ENCODE measurements at regions not wholly inside any gene's neighbourhood (a gene's known extent, or its start where the extent isn't known, plus 50 kb on each side); places are given as distances from the start of the nearest gene placed in this dataset.
A peak's percentile ranks its signal among the peaks of the same experiment; 100 is the strongest.

DNA sequence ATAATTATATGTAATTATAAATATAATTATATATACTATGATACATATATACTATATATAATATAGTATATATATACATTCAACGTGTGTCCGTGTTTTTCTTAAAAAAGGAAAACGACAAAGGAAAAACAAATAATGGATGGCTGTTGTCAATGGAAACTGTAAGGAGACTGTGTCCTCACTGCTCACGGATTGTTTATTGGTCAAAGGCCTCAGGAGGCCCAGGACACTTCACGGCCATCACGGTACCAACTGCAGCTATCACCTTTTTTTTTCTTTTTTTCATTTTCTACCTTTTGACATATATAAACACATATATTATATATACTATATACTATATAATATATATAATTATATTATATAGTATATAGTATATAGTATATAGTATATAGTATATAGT, 113.4 kb downstream of the SPTSSA start:
- H3K36me3 ChIP-seq (ENCODE audit: control insufficient read depth, insufficient read depth, low read length) = no peaks in the 10 kb centered on the region
- no peak overlapping the region for H3K4me3 ChIP-seq (ENCODE audit: extremely low read depth, insufficient read depth, low read length, poor library complexity, severe bottlenecking)
- no peak overlapping the region for H3K27ac ChIP-seq (ENCODE audit: low read depth, low read length, severe bottlenecking)
- WGBS, 2 experiments (ENCODE audit: insufficient coverage in 2 of 2) = 91 to 100% methylated on average over 2 to 3 of the region's 6 CpGs
- no peaks in the 10 kb centered on the region for H3K9me3 ChIP-seq (ENCODE audit: control insufficient read depth, low read length)
- no peaks in the 10 kb centered on the region for H3K4me1 ChIP-seq (ENCODE audit: control insufficient read depth, insufficient read depth, low read length, poor library complexity, severe bottlenecking)

DNA sequence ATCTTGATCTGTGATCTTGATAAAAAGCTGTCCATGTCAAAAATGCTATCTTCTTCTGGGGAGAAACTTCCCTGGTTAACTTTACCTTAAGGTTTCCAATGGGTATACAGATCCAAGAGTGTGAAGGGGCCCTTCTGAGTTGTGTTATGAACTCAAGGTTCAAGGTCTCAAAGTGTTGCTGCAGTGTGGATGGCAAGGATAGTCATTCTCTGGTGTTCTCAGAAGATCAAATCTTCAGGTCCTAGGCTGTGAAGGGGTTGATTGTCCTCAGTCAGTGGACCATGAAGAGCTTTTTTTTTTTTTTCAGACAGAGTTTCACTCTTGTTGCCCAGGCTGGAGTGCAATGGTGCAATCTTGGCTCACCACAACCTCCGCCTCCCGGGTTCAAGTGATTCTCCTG, 114.4 kb downstream of the SPTSSA start:
- no peaks in the 10 kb centered on the region for H3K36me3 ChIP-seq (ENCODE audit: control insufficient read depth, insufficient read depth, low read length)
- H3K9me3 ChIP-seq (ENCODE audit: control insufficient read depth, low read length) = peaks cover 4% of the 10 kb centered on the region
- H3K4me1 ChIP-seq (ENCODE audit: control insufficient read depth, insufficient read depth, low read length, poor library complexity, severe bottlenecking) = no peaks in the 10 kb centered on the region
- no CpG with 5 or more reads among the region's 2 CpGs for WGBS, 2 experiments (ENCODE audit: insufficient coverage in 2 of 2)
- no peak overlapping the region for H3K27ac ChIP-seq (ENCODE audit: low read depth, low read length, severe bottlenecking)
- H3K4me3 ChIP-seq (ENCODE audit: extremely low read depth, insufficient read depth, low read length, poor library complexity, severe bottlenecking) = no peak overlapping the region

DNA sequence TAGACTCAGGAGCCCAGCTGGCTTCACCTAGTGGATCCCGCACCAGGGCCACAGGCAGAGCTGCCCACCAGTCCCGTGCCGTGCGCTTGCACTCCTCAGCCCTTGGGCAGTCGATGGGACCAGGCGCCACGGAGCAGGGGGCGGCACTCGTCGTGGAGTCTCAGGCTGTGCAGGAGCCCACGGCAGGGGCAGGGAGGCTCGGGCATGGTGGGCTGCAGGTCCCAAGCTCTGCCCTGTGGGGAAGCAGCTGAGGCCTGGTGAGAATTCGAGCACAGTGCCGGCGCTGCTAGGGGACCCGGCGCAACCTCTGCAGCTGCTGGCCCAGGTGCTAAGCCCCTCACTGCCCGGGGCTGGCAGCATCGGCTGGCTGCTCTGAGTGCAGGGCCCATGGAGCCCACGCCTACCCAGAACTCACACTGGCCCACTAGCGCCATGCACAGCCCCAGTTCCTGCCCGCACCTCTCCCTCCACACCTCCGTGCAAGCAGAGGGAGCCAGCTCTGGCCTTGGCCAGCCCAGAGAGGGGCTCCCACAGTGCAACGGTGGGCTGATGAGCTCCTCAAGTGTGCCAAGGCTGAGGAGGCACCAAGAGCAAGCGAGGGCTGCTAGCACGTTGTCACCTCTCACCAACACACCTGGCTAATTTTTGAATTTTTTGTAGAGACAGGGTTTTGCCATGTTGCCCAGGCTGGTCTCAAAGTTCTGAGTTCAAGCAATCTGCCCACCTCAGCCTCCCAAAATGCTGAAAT, 116.1 kb downstream of the SPTSSA start:
- 89 to 94% methylated on average over 23 to 24 of the region's 26 CpGs for WGBS, 2 experiments (ENCODE audit: insufficient coverage in 2 of 2)
- H3K36me3 ChIP-seq (ENCODE audit: control insufficient read depth, insufficient read depth, low read length) = no peaks in the 10 kb centered on the region
- H3K27ac ChIP-seq (ENCODE audit: low read depth, low read length, severe bottlenecking) = no peak overlapping the region
- H3K4me3 ChIP-seq (ENCODE audit: extremely low read depth, insufficient read depth, low read length, poor library complexity, severe bottlenecking) = no peak overlapping the region
- H3K9me3 ChIP-seq (ENCODE audit: control insufficient read depth, low read length) = peaks cover 5% of the 10 kb centered on the region
- H3K4me1 ChIP-seq (ENCODE audit: control insufficient read depth, insufficient read depth, low read length, poor library complexity, severe bottlenecking) = no peaks in the 10 kb centered on the region

DNA sequence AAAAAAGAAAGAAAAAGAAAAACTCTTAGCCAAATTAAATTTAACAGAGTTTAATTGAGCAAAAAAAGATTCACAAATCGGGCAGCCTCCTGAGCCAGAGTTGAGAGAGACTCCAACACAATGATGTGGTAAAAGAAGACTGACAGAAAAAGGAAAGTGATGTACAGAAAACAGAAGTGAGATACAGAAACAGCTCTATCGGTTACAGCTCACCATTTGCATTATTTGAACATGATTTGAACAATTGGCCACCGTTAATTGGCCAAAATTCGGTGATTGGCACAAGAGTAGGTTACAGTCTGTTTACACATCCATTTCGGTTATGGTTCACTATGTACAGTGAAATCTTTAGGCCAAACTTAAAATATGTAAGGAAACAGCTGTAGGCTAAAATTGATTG, 117.7 kb downstream of the SPTSSA start:
- WGBS, 2 experiments (ENCODE audit: insufficient coverage in 2 of 2) = 88 to 91% methylated on average over 4 to 5 of the region's 5 CpGs
- peaks cover 5% of the 10 kb centered on the region for H3K4me1 ChIP-seq (ENCODE audit: control insufficient read depth, insufficient read depth, low read length, poor library complexity, severe bottlenecking)

DNA sequence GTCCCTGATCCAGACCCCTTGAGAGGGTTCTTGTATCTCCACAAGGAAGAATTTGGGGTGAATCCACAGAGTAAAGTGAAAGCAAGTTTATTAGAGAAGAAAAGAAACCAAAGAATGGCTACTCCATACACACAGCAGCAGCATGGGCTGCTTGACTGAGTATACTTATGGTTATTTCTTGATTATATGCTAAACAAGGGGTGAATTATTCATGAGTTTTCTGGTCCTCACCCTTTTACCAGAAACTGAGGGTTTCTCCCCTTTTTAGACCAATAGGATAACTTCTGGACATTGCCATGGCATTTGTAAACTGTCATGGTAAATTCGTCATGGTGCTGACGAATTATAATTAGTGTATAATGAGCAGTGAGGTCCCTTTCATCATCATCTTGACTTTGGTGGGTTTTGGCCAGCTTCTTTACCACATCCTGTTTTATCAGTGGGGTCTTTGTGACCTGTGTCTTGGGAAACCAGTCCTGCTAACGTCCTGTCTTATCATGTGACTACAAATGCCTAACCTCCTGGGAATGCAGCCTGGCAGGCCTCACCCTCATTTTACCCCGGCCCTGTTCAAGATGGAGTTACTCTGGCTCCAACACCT, 121.9 kb downstream of the SPTSSA start:
- no peaks in the 10 kb centered on the region for H3K36me3 ChIP-seq (ENCODE audit: control insufficient read depth, insufficient read depth, low read length)
- H3K27ac ChIP-seq (ENCODE audit: low read depth, low read length, severe bottlenecking) = peak overlapping the region; percentile 36
- 67 to 86% methylated on average over 1 to 2 of the region's 4 CpGs for WGBS, 2 experiments (ENCODE audit: insufficient coverage in 2 of 2)
- H3K4me3 ChIP-seq (ENCODE audit: extremely low read depth, insufficient read depth, low read length, poor library complexity, severe bottlenecking) = no peak overlapping the region
- peaks cover 5% of the 10 kb centered on the region for H3K9me3 ChIP-seq (ENCODE audit: control insufficient read depth, low read length)
- H3K4me1 ChIP-seq (ENCODE audit: control insufficient read depth, insufficient read depth, low read length, poor library complexity, severe bottlenecking) = peaks cover 5% of the 10 kb centered on the region

More for the DNA sequence above, 117.7 kb downstream of the SPTSSA start:
- H3K27ac ChIP-seq (ENCODE audit: low read depth, low read length, severe bottlenecking) = no peak overlapping the region
- H3K36me3 ChIP-seq (ENCODE audit: control insufficient read depth, insufficient read depth, low read length) = no peaks in the 10 kb centered on the region
- no peak overlapping the region for H3K4me3 ChIP-seq (ENCODE audit: extremely low read depth, insufficient read depth, low read length, poor library complexity, severe bottlenecking)
- H3K9me3 ChIP-seq (ENCODE audit: control insufficient read depth, low read length) = peaks cover 5% of the 10 kb centered on the region

DNA sequence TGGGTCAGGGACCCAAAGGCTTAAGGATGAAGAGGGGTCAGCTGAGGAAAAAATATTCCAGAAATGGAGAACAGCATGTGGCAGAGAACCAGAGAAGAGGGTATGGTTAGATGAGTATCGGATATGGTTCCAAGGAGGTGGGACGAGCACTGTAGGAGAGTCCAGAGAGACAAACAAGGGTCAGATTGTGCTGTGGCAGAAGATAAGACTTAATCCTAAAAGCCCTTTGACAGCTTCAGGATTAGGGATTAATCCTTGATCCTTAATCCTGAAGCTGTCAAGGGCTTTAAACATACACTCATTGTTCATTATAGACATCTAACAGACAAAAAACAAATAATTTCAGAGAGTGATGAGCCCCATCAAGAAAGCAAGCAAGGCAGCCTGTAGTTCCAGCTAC, 124.0 kb downstream of the SPTSSA start:
- H3K36me3 ChIP-seq (ENCODE audit: control insufficient read depth, insufficient read depth, low read length) = no peaks in the 10 kb centered on the region

DNA sequence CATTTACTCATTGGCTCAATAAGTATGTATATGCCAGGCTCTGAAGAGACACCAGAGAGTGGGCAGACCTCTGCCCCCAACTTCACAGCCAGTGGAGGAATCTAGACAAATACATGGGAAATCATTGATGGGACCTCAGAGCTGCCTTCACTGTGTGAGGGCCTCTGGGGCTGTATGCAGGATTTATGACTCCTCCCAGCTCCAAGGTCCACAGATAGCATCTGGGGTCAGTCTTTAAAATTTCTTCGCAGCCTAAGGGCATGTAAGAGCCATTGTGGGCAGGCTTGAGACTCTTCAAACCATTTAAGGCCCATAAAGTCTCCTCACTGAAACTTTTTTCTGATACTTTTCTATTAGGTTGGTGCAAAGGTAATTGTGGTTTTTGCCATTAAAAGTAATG, 125.5 kb downstream of the SPTSSA start:
- Histone ChIP-seq H3K36me3 (ENCODE audit: control insufficient read depth, insufficient read depth, low read length) (no peaks in the 10 kb centered on the region), H3K4me3 (ENCODE audit: extremely low read depth, insufficient read depth, low read length, poor library complexity, severe bottlenecking) (no peak overlapping the region), H3K9me3 (ENCODE audit: control insufficient read depth, low read length) (no peaks in the 10 kb centered on the region), H3K4me1 (ENCODE audit: control insufficient read depth, insufficient read depth, low read length, poor library complexity, severe bottlenecking) (peaks cover 5% of the 10 kb centered on the region), H3K27ac (ENCODE audit: low read depth, low read length, severe bottlenecking) (no peak overlapping the region)
- no CpG with 5 or more reads among the region's 1 CpG for WGBS, 2 experiments (ENCODE audit: insufficient coverage in 2 of 2)

More for the DNA sequence above, 124.0 kb downstream of the SPTSSA start:
- Histone ChIP-seq H3K4me3 (ENCODE audit: extremely low read depth, insufficient read depth, low read length, poor library complexity, severe bottlenecking) (no peak overlapping the region), H3K4me1 (ENCODE audit: control insufficient read depth, insufficient read depth, low read length, poor library complexity, severe bottlenecking) (peaks cover 5% of the 10 kb centered on the region), H3K27ac (ENCODE audit: low read depth, low read length, severe bottlenecking) (no peak overlapping the region), H3K9me3 (ENCODE audit: control insufficient read depth, low read length) (peaks cover 4% of the 10 kb centered on the region)
- 96 to 100% methylated on average over 2 of the region's 2 CpGs for WGBS, 2 experiments (ENCODE audit: insufficient coverage in 2 of 2)

DNA sequence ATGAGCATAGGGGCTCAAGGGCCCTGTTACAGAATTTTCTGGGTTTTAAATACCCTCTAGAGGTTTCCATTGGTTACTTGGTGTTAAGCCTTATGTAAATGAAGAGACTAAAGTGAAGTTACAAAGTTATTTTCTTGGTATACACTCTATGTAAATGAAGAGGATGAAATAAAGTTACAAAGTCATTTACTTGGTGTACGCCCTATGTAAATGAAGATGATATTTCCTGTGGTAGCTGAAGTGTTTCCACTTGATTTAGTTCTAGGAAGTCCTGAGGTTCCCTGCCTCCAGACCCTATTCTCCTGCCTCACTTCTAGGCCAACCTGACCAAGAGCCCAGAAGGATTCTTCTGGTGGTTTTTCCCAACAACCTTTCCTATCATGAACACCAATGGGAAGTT, 126.1 kb downstream of the SPTSSA start:
- Histone ChIP-seq H3K9me3 (ENCODE audit: control insufficient read depth, low read length) (no peaks in the 10 kb centered on the region), H3K36me3 (ENCODE audit: control insufficient read depth, insufficient read depth, low read length) (no peaks in the 10 kb centered on the region), H3K4me3 (ENCODE audit: extremely low read depth, insufficient read depth, low read length, poor library complexity, severe bottlenecking) (no peak overlapping the region), H3K27ac (ENCODE audit: low read depth, low read length, severe bottlenecking) (no peak overlapping the region), H3K4me1 (ENCODE audit: control insufficient read depth, insufficient read depth, low read length, poor library complexity, severe bottlenecking) (peaks cover 5% of the 10 kb centered on the region)
- 100% methylated on average over 1 of the region's 1 CpG for WGBS, 2 experiments (ENCODE audit: insufficient coverage in 2 of 2)

DNA sequence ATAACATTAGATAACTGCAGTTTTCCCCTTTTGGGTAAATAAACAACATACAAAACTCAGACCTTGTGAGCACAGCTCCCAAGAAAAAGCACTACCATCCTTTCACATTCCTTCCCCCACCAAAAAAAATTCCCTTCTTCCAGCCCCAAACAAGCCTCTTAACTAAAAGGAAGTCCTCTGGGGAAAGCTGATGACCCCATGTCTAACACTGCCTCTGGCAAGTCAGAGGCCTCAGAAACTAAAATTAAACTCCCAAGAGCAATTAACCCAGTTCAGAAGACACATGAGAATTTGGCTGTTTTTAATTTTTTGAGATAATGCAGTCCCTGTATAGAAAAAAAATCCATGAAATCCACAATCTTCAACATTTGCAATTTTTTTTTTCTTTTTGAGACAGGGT, 127.7 kb downstream of the SPTSSA start:
- no peaks in the 10 kb centered on the region for H3K36me3 ChIP-seq (ENCODE audit: control insufficient read depth, insufficient read depth, low read length)
- H3K4me3 ChIP-seq (ENCODE audit: extremely low read depth, insufficient read depth, low read length, poor library complexity, severe bottlenecking) = no peak overlapping the region
- no peaks in the 10 kb centered on the region for H3K4me1 ChIP-seq (ENCODE audit: control insufficient read depth, insufficient read depth, low read length, poor library complexity, severe bottlenecking)
- H3K27ac ChIP-seq (ENCODE audit: low read depth, low read length, severe bottlenecking) = no peak overlapping the region
- no peaks in the 10 kb centered on the region for H3K9me3 ChIP-seq (ENCODE audit: control insufficient read depth, low read length)

DNA sequence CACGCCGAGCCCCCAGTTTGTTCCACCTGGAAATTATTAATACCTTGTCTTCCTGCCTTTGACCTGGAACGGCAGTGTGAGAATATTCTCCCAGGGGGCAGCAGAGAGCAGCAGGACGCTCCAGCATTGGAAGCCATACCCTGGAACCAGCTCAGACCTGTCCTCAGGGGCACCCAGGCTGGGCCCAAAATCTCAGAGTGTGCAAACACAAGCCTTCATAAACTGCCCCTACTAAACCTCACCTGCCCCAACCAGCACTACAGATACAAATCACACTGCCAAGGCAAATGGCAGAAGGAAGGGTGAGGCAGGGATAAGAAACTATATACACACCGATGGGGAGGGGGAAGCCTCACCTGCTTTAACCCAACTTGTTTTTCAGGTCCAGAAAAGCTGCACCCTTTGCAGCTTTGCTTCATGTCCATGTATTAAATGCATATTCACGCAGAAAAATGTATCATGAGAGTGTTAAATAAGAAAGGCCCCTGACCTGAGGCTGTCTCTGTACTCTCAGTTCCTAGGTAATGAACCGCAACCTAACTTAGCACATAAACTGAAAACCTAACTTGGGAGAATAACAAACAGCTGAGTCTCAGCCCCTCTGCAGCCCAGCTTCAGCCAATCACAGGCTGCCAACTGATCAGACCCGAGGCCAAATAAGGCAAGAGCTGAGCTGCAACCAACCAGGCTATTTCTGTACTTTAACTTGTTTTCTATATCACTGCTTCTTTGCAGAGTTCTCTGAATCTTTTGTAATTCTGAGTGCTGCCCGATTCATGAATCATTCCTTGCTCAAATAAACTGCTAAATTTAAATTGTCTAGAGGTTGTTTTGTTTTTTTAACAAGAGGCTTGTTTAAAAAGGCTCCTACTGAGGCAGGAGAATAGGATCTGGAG, 130.1 kb downstream of the SPTSSA start:
- Histone ChIP-seq H3K27ac (ENCODE audit: low read depth, low read length, severe bottlenecking) (no peak overlapping the region), H3K4me3 (ENCODE audit: extremely low read depth, insufficient read depth, low read length, poor library complexity, severe bottlenecking) (no peak overlapping the region), H3K9me3 (ENCODE audit: control insufficient read depth, low read length) (no peaks in the 10 kb centered on the region), H3K36me3 (ENCODE audit: control insufficient read depth, insufficient read depth, low read length) (no peaks in the 10 kb centered on the region), H3K4me1 (ENCODE audit: control insufficient read depth, insufficient read depth, low read length, poor library complexity, severe bottlenecking) (no peaks in the 10 kb centered on the region)
- WGBS, 2 experiments (ENCODE audit: insufficient coverage in 2 of 2) = 62 to 73% methylated on average over 4 to 5 of the region's 9 CpGs
